Activated effector memory CD4-positive, alpha-beta T cell treated with anti-CD3 and anti-CD28 coated beads, Interleukin-2, amount 50 U/mL, for 16 hours (primary cell): ENCODE measurements at regions not wholly inside any gene's neighbourhood (a gene's known extent, or its start where the extent isn't known, plus 50 kb on each side); places are given as distances from the start of the nearest gene placed in this dataset.

ENCODE experiments used
- DNase-seq: peaks from one replicate; pipeline ENCODE4 v3.0.0-alpha.2; 2020

DNA sequence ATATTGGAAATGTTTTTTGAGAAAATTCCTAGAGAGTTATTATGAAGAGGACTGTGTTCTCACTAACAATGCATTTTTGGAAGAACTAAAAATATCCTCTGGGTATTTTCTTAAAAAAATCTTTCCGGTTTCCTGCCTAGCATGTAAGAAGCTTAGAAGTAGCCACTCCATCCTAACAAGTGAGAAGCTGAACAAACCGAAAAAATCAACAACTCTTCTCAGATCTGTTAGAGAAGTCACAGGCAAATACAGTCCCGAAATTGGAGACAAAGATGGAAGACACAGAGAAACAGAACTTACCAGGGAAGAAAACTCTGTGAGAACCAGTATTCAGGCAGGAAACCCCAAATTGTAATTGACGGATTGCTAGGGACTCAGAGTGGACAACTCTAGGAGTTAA is 173.0 kb downstream of the KLF12 start:
- no peak for DNase-seq

DNA sequence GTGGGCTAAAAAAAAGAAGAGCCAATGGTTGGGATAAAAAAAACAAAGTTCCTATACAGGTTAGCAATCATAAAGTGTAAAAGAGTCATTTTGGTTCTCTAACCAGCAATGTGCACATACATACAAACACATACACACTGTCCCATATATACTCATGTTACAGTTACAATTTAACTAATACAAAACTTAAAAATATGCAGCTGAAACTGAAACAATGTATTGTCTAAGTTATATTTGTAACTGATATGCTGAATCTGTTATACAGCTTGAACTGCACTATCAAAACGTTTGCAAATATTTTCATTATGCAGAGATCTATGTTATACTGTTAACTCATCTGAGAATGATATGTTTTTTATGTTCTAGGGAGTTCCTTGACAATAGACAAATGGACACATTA is 173.7 kb downstream of the KLF12 start:
- DNase-seq = no peak

DNA sequence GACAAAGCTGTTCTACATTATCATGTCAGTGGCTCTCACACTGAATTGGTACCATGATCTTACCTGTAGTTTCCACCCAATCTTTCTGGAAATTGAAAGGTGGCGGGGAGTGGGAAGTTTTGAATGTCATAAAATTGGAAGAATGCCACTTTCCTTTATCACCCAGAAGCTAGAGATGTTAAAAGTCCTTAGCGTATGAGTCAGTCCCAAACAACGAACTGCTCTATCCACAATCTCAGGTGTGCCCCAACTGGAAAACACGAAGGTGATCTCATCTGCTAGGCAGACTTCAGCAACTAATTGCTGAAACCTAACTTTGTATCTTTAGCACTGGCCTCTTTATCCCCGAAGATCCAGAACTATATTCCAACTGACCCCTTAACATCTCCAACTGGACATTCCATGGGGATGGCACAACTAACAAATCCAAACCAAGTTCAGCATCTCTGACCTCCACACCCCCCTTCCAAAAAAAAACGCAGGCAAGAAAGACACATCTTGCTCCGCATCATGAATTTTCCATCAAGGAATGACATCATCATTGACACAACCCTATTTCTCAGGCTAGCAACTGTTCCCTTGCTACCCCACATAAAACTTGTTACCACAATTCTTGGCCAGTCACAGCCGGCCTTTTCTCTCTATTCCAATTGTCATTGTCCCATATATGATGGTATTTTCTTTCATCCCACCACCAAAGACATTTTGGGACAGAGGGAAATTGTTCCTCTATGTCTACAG is 175.4 kb downstream of the KLF12 start:
- DNase-seq = no peak

DNA sequence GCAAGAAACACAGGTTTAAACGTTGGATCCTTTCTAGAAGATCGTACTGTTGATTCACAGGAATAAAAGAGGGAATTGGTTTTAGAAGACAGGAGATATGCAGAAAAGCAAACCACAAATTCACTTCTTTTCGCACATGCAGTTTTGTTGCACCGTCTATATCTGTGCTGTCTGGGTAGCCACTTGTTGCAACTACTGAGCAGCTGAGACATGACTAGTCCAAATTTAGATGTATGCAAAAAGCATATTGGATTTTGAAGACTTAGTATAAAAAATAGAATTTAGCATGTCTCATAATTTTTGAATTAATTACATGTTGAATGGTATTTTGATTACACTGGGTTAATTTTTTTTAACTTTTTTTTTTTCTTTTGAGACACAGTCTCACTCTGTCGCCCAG is 176.3 kb downstream of the KLF12 start:
- no peak for DNase-seq

DNA sequence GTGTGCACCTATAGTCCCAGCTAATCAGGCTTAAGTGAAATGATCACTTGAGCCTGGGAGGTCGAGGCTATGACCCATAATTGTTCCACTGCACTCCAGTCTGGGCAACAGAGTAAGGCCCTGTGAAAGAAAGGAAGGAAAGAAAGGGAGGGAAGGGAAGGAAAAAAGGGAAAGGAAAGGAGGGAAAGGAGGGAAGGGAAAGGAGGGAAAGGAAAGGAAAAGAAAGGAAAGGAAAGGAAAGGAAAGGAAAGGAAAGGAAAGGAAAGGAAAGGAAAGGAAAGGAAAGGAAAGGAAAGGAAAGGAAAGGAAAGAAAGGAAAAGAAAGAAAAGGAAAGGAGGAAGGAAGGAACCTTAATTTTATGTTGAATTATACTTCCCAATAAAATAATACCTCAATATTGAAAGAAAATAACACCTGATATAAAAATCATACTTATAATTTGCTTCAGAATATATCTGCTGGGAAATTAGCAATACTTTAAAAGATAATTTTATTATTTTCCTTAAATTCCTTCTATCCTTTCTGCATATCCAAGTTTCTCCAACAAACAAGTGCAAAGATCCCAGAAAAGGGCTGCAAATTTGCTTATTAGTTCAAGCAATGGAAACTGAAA is 177.3 kb downstream of the KLF12 start:
- no peak for DNase-seq

DNA sequence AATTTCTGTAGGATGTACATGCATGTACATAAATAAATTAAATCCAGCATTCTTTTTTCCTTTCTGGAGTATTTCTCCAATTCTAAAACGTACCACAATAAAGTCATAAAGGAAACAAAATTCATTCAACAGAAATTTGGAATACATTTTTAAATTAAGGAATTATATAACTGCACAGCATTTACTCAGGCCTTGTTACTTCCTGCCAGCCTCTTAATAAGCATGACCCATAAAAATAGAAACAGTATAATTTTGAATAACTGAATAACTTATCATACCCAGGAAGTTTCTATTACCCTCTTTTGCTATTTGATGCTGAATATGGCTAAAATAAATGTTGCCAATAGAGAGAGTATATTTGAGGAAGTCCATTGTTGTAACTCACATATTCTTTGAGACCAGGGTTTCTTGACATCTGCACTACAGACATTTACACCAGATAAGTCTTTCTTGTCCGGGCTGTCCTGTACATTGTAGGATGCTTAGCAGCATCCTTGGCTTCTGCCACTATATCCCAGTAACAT is 178.2 kb downstream of the KLF12 start:
- no peak for DNase-seq

DNA sequence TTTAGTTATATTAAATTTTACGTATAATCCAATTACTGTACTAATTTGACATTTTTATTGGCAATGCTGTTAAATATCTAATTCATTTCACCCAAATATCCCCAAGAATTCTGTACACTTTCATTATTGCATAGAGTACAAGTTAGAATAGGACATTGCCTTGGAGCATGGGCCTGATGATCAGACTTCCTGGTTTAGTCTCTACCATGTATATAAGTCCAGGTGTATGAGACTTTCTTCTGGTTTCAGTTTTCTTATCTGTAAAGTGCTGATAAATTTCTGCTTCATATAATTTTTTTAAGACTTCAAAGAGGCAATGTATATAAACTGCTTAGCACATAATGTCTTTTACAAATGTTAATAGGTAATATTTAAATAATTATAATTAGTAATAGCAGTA is 179.4 kb downstream of the KLF12 start:
- no peak for DNase-seq

DNA sequence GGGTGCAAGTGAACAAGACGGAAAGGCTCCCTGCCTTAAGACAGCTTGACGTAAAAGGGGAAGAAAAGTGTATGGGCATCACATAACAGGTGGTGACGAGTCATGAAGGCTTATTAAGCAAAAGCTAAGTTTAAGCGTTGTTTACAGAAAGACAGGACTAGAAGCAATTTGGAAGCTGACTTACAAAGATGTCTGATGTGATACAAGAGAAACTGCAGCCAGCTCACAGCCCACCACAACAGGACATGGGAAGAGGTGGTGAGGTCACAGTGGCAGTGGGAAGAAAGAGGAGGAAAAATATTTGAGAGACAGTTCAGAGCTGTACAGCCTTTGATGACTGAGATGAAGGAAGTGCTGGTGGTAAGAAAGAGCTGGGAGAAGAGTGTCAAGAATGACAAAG is 181.6 kb downstream of the KLF12 start:
- DNase-seq = no peak

DNA sequence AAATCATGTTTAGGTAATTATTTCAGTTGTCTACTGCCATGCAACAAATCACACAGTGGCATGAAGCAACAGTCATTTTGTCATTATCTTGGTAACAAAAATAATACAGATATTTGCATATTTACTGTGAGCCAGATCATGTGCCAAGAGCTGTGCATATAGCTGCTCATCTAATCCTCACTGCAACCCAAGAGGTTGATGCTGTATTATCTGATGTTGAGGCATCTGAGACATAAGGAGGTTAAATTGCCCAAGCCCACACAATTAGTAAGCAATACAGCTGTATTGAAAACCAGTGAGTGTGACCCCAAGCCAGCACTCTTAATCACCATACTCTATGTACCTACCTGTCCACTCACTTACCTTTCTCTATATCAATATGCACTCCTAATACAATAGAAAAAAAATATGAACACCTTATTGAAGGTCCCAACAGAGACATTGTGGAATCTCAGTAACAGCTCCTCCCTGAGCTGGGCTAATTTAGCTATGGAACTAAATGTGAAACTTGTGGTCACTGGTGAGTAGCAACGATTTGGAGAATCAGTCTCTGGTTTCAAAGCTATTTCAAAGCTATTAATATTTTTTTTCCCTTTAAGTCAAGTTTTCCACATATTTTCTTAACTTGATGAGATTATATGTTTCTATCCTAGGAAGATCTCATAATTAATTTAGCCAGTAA is 185.2 kb downstream of the KLF12 start:
- DNase-seq = no peak

DNA sequence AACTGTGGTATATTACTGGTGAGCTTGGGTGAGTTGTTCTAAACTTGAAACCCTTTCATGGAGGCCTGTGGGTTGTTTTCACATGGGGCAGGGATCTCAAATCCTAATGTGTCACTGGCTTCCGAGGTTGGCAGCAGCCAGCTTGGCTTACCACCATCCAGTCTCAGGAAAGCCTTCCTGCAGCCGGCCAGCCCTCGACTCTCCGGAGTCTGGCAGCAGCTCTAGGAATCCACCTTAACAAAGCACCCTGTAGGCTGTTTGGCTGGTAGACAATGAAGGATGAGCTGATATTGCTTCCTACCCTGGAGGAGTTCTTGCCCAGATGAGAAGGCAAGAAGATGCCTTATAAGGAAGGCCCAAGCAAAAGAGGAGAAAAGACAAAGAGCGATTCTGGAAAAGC is 188.3 kb downstream of the KLF12 start:
- DNase-seq = no peak

DNA sequence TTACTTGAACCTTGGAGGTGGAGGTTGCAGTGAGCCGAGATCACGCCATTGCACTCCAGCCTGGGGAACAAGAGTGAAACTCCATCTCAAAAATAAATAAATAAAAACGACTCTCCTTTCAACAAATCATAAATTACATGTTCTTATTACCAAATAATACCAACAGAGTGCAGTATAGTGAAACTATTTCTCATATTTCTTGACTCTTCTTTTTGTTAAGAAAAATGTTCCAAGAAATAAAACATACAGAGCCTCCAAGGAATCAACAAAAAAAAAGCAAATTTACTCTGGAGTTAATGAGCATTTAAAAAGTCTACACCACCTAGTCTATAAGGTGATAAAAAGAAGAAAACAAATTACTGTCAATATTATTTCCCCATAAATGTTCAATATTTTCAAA is 188.8 kb downstream of the KLF12 start:
- no peak for DNase-seq

DNA sequence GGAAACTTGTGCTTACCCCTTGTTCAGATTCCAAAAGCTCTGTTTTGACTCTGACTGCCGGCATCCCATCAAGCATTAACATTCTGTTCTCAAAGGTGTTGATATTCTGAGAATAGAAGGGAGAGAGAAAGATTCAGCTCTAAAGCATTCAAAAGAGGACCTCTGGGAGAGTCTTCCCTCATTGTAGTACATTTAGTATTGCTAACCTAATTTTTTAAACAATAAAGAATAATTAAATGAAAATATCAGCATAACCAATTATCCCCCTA is 190.3 kb downstream of the KLF12 start:
- DNase-seq = no peak

DNA sequence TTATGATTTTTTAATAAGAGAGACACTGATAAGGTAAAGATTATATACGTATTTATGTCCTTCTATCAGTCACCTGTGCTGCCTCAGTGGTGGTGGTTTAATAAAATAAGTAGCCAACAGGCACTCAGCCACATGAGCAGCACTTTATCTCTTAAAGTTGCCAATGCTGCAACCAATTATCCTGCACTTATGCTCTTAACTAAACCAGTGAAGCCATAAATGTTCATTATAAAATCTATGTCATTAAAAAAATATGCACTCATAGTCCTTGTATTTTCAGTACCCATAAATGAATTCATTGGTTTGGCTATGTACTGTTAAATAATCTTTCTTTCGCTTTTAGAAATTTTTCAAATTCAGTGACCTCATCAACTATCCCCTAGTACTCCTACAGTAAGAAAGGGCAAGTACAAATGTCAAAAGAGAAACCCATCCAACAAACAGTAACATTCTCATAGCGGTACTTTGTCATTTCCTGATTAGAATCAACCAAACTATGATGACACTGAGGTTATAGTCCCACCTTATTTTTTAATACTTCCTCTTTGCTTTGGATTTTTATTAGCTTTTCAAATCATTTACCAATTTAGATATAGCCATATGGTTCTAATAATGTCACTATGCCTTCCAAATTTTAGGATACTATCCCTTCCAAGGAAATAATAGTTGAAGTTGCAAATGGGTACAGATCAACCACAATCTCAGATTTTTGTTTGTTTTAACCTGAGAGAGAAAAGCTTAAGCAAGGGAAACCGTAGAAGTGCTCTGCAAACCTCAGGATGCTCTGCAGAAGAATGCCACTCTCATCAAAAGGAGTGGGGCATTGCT is 190.9 kb downstream of the KLF12 start:
- no peak for DNase-seq

DNA sequence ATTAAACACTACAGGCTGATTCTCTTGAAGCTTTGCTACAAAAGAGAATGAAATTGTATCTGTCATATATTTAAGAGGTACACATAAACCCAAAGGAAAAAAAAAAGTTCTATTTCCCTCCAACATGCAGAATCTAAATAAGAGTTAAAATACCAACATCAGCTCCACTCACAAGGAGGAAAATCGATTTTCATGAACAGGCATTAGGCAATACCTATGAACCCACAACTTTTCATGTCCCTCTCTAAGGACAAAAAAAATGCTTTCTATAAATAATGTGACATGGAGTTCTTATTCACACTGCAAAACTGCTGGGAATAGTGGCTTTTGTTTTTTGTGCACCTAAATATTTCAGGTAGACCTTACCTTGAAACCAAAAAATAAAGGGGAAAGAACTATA is 192.5 kb downstream of the KLF12 start:
- no peak for DNase-seq

DNA sequence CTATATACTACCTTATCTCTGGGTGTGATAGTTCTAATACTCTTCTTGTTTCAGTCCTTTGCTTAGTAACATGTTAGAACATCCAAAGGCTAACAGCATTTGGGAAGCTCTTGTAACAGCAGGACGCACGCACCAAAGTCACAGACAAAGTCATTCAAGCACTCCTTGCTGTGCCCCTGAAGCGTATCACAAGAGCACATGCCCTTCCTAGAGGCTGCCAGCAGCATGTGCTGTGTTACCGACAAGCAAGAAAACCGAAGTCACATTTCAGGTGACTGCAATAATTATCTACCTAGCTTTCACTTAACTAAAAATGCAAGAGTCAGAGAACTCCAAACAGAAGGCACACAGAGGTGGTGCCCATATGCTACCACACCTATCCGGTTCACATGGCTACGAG is 194.1 kb downstream of the KLF12 start:
- DNase-seq = no peak

DNA sequence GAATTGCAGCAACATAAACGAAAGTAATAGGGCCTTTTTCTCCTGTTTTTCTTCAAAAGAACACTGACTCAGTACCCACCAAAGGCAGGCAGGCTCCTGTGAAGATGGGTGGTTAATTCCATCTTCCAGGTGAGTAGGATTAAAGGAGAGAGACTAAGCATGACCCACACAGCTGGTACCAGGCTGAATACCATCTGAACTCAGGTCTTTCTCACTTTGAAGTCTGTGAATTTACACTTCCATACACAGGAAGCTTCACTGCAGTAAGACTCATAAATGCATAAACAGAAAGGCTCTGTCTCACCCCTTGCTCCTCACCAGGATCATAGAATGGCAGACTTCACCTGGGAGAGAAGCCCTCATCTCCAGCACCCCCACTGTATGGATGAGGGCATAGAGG is 194.6 kb downstream of the KLF12 start:
- no peak for DNase-seq

DNA sequence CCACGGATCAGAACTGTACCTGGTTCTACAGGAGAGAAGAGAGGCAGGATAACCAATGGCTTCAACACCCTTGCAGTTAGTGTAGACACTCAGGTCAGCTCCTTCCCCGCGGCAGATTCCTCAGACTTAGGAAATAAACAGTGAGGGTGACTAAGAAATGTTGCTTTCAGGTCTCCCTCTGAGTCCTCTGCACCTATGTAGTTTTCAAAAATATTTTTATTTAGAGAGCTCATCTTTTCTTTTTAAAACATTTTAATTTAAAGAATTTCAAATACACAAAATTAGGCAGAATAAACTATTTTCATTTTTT is 195.2 kb downstream of the KLF12 start:
- DNase-seq = no peak

DNA sequence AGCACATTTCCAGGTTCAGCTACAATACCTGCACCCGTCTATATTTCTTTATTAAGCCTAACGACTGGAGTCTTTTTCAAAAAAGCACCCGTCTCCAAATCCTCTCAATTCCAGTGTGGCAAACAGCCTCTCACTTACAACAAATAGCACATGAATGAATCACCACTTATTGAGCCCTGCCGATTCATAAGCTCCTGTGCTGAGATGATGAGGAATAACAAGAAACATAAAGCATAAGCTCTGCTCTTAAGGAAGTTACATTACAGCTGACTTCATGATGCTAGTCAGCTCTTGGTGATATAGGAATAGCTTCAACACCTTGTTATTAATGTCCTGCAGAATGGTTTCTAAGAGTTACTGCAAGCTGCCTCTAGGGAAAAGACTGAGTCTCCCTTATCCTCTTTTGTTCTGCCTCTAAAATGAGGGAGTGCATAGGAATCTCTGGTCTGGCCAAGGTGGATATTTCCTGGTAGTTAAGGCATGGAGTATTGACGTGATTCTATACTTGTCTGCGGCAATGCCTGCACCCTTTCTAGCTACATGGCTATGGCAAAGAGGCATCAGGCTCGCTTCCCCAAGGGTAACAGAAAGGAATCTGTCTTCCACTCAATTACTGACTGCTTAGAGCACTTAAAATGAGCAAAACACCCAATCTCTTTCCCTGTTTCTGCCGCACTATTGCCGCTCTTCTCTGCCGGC is 195.7 kb downstream of the KLF12 start:
- no peak for DNase-seq

DNA sequence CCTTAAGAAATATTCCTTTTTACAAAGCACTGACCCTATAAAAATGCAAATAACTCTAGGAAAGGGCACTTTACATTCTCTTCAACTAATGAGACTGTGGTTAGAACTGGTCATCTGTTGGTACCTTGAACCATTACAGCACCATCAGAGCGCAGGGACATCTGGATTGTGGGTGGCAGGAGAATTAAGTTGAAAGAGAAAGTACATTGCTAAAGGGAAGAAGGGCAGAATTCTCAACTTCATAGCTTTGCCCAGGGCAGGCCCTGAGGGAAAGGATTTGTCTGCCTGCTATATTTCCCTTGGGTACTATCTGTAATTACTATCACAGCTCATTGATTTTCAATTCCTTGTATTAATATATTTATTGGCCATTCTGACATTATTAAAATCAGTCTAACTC is 196.8 kb downstream of the KLF12 start:
- no peak for DNase-seq

DNA sequence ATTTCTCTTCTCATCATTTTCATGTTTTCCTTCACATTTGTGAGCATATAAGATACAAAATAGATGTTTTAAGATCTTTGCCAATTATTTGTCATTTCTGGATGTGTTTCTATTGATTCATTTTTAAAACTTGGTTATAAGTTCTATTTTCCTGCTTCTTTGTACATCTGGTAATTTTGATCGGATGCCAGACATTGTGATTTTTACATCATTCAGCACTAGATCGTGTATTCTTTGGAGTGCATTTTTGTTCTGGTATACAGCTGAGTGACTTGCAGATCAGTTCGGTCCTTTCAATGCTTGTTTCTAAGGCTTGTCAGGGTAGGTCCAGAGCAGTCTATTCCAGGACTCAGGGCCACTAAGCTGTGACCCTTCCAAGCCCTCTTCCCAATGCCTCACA is 198.2 kb downstream of the KLF12 start:
- no peak for DNase-seq

DNA sequence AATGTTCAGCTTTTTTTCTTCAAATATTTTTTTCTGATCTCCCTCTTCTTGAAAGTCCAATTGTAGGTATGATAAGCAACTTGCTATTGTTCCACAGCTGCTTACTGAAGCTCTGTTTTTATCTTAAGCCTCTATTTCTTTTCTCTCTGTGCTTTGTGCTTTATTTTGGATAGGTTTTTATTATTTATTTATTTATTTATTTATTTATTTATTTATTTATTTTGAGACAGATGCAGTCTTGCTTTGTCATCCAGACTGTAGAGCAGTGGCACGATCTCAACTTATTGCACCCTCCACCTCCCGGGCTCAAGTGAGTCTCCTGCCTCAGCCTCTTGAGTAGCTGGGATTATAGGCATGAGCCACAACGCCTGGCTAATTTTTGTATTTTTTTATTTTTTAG is 199.4 kb downstream of the KLF12 start:
- no peak for DNase-seq

DNA sequence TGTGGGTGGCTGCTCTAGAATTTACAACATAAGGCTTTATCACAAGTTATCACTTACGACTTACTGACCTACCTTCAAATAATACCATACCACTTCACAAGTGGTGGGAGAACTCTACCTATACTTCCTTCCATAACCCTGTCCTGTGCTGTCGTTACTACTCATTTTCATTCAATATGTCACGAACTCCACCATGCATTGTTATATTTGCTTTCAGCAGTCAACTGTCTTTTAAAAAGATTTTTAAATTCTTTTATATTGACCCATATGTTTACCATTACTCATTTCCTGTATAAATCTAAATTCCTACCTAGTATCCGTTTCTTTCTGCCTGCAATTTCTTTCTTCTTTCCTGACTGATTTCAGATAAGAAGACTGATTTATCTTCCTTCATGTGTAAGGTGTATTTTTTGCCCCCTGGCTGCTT is 200.0 kb downstream of the KLF12 start:
- DNase-seq = no peak

DNA sequence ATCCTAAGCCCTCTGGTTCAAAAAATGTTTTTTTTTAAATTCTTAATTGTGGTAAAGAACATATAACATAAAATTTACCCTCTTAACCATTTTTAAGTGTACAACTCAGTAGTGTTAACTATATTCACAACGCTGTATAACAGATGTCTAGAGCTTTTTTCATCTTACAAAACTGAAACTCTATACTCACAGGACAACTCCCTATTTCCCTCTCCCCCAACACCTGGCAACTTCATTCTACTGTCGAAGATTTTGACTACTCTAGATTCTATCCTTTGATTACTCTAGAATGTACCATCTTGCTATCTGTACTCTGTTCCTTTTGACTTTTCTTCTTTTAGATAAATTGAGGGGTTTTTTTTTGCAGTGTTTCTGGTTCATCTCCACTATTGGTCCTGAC is 200.4 kb downstream of the KLF12 start:
- DNase-seq = no peak
